Fibroblast of skin of abdomen (primary cell): ENCODE measurements at regions not wholly inside any gene's neighbourhood (a gene's known extent, or its start where the extent isn't known, plus 50 kb on each side); places are given as distances from the start of the nearest gene placed in this dataset.
"Not testable (repeated sequence)": the region's sequence is repeated elsewhere in the genome, so short reads cannot be mapped to it uniquely, and the experiment has no call there.

Experiments used
- DNase-seq: peaks from one replicate; pipeline ENCODE4 v3.0.0-alpha.2; 2013

DNA sequence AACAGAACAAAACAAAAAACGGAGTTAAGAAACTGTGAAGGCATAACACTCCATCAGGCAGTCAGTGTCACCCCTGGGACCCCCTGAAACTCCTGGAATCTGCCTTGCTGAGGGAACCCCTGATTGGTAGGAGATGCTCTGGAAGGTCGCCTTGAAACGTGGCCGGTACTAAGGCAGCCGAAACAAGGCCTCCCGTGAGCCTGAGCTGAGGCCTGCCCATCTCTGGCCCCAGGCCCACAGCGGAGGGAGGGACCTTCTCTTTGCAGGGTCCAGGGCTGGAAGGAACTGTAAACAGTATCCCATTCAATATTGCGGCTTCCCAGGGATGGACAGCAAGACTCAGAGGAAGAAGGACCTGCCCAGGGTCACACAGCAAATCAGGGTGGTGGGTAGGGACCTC, 155.7 kb downstream of the INHBB start:
- no peak for DNase-seq

DNA sequence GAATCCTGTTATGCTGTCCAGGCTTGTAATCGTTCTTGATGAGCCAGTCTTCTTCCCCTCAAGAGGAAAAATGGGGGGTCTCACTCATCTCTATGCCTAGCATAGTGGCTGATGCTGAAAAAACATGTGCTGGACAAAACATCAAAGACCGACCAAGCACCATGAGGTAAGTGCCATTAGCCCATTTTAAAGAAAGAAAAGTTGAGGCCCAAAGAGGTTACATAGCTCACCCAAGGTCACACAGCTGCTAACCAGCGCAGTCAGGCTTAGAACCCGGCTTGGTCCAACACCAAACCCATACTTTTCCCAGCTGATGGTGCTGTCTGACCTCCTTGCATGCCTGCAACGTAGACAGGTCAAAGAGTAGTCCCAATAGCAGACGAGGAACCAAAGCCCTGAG, 156.4 kb downstream of the INHBB start:
- no peak for DNase-seq

DNA sequence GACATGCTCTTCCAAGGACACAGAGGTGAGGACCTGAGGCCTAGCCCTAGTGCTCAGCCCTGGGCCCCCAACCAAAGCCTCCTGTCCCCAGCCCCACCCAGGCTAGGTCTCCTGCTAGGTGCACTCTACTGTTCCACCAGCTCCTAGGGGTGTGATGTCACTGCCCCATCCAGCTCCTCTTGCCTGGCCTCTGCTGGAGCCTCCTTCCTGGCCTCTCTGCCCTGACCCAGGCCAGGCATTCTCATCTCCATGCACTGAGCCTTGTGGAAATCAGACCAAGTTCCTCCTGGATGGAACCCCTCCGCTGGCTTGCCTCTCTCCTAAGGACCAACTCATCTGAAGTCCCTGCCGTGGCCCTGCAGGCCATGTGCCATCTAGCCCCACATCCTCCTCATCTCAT, 156.8 kb downstream of the INHBB start:
- no peak for DNase-seq

GRCh38 chr2:120503206-120503792, 157.4 kb downstream of the INHBB start:
- DNase-seq: no peak

DNA sequence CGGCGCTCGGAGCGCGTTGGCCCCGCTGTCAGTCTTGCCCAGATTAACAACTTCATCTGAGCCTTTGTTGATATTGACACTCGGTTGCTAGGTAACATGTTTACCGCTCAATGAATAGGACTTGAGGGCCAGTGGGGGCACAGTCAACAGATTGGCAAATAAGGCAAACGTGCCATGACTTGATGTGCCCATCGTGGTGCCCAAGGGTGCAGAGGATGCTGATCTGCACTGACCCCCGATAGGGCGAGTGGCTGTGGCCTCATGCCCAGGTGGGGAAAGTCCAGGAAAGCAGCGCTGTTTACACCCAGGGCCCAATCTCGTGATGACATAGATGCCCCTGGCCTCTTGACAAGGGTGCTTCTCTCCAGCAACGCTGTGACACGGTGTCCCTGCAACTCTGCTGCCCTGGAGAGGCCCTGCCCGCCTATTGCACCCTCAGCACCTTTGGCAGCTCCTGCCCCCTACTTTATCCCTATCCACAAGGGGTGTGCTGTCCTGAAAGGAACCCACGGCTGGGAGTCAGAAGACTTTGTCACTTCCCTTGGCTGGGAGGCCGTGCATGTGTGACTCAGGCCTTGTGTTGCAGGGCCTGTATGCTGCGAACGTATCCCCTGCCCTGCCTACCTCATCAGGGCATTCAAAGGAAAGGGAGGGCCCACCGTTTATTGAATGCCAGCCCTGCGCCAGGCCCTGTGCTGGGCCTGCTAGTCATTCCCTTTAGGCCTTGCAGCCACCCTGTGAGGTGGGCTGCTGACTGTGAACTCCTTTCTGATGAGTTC, 158.0 kb downstream of the INHBB start:
- peak; percentile 42 for DNase-seq

DNA sequence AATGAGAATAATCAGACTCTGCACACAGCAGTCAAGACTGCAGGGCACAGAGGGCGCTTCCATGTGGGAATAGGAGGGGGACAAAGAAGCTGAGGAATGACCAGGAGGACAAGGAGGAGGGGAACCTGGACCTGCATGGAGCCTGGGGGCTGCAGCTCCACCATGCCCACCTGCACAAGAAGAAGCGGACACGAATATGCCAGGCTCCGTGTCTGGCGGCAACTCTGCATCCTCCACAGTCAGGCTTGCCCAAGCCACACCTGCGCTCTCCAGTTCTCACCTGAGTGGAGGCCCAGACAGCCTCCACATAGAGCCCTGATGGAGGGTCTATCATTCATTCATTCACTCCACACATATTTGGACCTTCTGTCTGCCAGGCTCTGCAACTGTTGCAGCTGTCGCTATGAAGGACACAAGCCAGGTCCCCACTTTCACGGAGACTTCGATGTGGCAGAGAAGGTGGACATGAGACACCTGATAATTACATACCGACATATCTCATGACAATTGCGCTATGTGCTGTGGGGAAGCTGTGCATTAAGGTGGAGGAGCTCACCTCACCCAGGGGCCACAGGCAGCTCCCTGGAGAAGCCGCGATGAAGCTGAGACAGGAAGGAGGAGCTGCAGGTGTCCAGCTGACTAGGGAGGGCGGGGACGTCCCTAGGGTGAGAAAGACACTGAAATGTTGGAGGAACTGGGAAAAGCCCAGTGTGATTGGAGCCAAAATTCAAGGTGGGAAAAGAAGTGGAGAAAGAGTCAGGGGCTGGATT, 159.2 kb downstream of the INHBB start:
- DNase-seq: no peak

- no peak for DNase-seq
These were observed 162.7 kb downstream of the INHBB start for GRCh38 chr2:120508567-120509041.

DNA sequence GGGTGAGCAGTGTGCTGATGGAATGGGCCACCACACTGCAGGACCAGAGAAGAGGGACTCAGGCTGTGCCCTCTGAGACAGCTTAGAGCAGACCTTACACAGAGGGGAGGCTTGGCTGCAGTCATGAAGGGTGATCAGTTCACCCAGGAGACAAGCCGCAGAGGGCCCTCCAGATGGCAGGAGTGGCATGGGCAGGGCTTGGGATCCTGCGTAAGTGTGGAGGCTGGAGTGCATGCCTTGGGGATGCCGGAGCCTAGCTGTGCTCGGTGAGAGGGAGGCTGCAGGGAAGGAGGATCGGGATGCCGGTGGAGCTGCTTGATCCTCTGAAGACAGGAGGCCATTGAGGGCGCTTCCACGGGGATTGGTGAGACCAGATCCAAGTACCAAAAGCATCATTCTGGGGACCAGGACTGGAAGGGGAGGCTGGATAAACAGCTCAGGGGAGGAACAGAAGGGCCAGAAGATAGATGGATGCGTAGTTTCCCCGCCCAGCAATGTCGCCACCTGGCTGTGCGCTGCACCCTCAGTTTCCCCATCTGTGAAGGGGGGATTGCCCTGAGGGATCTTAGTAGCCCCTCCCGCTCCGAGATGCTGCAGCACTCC, 163.4 kb downstream of the INHBB start:
- DNase-seq: no peak

DNA sequence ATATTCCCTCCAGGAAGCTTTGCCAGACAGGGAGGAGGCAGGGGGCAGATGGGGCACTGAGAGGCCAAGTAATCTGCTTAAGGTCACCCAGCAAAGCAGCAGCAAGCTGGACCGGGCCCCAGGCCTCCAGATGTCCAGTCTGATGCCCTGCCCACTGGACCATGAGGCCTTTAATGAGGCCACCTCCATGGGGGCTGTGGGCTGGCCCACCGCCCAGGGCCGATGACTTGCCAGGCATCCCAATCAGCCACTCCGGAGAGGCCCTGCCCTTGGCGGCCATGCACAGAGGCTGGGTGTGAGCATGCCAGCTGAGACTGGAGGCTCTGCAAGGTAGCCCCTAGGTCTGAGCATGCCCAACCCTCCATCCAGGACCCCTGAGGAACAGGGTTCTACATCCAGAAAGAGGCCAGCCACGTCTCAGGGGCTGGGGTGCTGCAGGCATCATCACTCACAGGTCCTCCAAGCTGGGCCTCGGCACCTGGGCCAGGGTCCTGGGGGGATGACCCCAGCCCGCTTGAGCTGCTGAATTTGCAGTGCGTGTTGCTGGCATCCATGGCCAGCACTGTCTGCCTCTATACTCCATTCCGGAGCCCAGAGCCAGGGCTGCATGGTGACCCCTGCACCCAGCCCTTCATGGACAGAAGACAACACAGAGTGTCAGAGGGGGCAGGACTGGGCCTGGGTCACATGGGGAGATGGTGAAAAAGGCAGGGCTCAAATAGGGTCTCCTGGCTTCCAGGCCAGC, 164.2 kb downstream of the INHBB start:
- DNase-seq: no peak

GRCh38 chr2:120510751-120511395, 164.9 kb downstream of the INHBB start:
- DNase-seq: no peak

DNA sequence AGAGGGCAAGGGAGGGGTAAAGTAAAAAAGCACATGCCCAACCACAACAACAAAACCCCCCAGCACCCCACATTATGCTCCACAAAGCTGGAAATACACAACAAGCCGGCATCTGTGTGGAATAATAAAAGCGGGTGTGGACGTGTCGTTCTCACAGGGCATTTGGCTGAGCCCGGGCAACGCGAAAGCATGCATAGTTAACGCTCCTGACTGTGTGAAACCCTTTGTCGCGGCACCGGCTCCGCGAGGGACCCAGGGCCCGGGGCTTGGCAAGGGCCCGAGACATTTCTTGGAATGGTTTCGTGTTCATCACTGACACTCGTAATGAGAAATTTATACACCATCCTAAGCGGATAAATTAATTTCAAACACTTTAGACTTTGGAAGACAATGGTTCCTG, 165.6 kb downstream of the INHBB start:
- DNase-seq: no peak

DNA sequence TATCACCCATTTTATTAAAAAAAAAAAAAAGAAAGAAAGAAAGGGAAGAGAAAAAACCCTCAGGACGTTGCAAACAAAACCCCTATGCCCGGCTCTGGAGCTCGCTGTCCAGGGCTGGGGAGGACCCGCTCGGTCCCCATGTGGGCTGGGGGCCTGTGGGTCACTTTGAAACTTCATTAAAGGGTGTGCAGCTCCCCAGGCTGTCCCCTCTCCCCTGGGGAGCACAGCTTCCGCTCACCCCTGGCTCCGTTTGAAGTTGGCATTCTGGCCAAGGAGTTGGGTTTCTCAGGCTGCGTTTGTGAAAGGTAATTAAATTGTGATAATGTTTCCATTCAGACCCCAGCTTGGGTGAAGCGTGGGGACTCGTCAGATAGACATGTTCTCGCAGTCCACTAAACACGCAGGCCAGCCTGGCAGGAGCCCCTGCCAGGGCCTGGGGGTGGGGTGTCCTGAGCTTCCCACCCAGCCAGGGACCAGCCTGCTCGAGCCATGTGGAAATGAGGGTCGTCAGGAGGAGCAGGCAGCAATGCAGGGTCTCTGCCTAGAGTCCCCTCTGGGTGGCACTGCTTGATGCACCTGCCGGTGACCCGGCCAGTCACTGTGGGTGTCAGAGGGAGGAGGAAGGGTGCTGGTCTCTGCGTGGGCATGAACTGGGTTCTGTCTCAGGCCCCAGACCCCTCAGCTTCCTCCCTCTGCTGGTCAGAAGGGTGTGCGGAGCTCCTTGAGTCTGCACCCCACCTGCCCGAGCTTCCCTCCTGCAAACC, 166.2 kb downstream of the INHBB start:
- no peak for DNase-seq

GRCh38 chr2:120513776-120514357, 167.9 kb downstream of the INHBB start:
- DNase-seq: no peak

DNA sequence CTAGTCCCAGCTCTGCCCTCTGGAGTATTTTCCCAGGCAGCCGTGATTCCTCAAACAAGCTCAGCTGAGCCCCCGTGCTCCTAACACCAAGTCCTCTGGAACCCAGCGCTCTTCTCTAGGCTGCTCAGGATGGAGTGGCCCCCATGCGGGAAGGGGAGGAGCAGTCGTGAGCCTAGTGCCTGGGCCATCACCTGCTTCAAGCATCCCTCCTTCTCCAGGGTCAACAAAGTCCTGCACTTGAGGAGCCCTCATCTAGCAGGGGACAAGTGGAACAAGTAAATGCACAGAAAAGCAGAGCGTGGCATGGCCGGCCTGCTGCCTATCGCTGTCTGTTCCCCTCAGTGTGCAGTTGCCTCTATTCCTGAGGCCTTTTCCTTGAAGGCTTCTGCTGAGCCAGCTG, 168.6 kb downstream of the INHBB start:
- DNase-seq: no peak

- DNase-seq: not testable (repeated sequence)
These were observed 169.3 kb downstream of the INHBB start for GRCh38 chr2:120515066-120515758.

DNA sequence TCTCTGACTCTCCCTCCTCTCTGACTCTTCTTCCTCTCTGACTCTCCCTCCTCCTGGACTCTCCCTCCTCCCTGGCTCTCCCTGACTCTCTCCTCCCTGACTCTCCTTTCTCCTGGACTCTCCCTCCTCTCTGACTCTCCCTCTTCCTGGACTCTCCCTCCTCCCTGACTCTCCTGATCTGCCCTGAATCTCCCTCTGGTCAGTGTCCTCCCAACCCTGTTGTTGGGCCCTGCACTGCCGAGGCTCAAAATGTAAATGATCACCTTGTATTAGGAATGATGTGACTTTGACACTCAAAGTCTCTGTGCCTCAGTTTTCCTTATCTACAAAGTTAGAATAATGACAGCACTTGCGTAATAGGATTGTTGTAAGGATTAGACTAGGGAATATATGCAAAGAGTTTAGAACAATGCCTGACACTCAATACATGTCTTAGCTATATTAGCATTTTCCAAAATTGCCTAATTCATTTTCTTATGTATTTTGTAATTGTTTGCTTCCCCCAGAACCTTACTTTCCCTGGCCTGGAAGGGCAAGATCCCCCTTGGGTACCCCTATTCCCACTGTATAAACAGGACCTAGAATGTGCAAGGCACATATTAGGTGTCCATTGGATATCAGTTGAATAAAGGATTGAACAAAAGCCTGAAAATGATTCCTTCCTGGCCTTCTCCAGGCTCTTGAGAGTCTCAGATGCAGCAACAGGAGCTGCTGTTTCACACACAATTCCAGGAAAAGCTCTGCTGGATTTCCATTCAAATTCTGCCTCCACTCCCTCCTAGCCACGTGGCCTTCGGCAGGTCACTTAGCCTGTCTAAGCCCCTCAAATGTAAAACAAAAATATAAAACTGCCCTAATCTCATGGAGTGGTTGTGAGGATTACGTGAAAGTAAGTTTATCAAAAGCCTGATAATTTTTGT, 170.1 kb downstream of the INHBB start:
- DNase-seq: no peak

DNA sequence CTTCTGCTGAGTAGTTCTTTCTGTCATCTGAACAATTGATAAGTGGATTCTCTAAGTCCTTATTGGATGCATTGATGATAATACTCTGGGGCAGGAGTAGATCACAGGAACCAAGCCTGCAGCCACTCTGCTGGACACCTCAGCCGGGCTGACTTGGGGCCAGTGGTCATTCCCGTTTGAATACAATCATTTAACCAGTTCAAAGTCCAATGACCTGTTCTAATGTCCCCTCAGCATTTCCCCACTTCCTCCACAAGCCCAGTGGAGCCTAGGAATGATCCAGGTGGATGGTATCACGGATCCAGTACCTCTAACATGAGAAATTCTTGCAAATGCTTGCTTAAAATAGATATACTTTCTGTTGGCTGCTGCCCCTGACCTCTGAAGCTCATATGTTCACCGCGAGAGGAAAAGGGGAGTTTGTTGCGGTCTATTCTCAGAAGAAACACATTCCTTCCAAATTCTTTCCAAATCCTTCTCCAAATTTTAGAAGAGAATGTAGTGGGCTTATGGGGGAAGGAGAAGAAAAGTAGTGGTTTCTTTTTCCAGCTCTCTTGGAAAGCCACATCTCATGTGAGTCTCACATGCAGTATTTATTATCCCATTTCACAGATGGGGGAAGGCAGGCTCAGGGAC, 170.9 kb downstream of the INHBB start:
- peak; percentile 65 for DNase-seq

GRCh38 chr2:120517751-120518469, 172.0 kb downstream of the INHBB start:
- DNase-seq: no peak
